GM21576 (cell line): ENCODE measurements at regions not wholly inside any gene's neighbourhood (a gene's known extent, or its start where the extent isn't known, plus 50 kb on each side); places are given as distances from the start of the nearest gene placed in this dataset.
"Not testable (repeated sequence)": the region's sequence is repeated elsewhere in the genome, so short reads cannot be mapped to it uniquely, and the experiment has no call there.

Source experiments
- ATAC-seq: cut with Tn5 transposase; IDR thresholded peaks from one replicate; pipeline ENCODE4 v1.9.1; 2021; ENCODE audit warnings: mild to moderate bottlenecking, moderate library complexity; ENCODE audit not compliant: unreplicated experiment

GRCh38 chr13:100776686-100777085, 102.1 kb upstream of the TMTC4 start:
- not testable (repeated sequence) for ATAC-seq

GRCh38 chr13:100773923-100774663, 99.5 kb upstream of the TMTC4 start:
- no peak for ATAC-seq

- no peak for ATAC-seq
Observed at GRCh38 chr13:100773429-100773828, 98.8 kb upstream of the TMTC4 start.

GRCh38 chr13:100767192-100767591, 92.6 kb upstream of the TMTC4 start:
- ATAC-seq: no peak

GRCh38 chr13:100766570-100766969, 92.0 kb upstream of the TMTC4 start:
- ATAC-seq: not testable (repeated sequence)

GRCh38 chr13:100764937-100765336, 90.3 kb upstream of the TMTC4 start:
- no peak for ATAC-seq

- not testable (repeated sequence) for ATAC-seq
Observed at GRCh38 chr13:100762126-100762525, 87.5 kb upstream of the TMTC4 start.

GRCh38 chr13:100755891-100756290, 81.3 kb upstream of the TMTC4 start:
- no peak for ATAC-seq

GRCh38 chr13:100754459-100754858, 79.9 kb upstream of the TMTC4 start:
- no peak for ATAC-seq

GRCh38 chr13:100753376-100753775, 78.8 kb upstream of the TMTC4 start:
- no peak for ATAC-seq

GRCh38 chr13:100751826-100752225, 77.2 kb upstream of the TMTC4 start:
- ATAC-seq: no peak

- no peak for ATAC-seq
Observed at GRCh38 chr13:100746953-100747683, 72.5 kb upstream of the TMTC4 start.

- ATAC-seq: no peak
Observed at GRCh38 chr13:100738176-100738855, 63.7 kb upstream of the TMTC4 start.

GRCh38 chr13:100735494-100735893, 60.9 kb upstream of the TMTC4 start:
- ATAC-seq: no peak

- no peak for ATAC-seq
Observed at GRCh38 chr13:100734194-100734720, 59.7 kb upstream of the TMTC4 start.

GRCh38 chr13:100733261-100733660, 58.7 kb upstream of the TMTC4 start:
- ATAC-seq: no peak

- ATAC-seq: no peak
Observed at GRCh38 chr13:100728201-100728600, 53.6 kb upstream of the TMTC4 start.

GRCh38 chr13:100725472-100725871, 50.9 kb upstream of the TMTC4 start:
- no peak for ATAC-seq

GRCh38 chr13:100724568-100724967, 50.0 kb upstream of the TMTC4 start:
- ATAC-seq: no peak
